NCI-H187 treated with DMSO at 0.1 percent for 48 hours (cell line): ENCODE measurements at regions not wholly inside any gene's neighbourhood (a gene's known extent, or its start where the extent isn't known, plus 50 kb on each side); places are given as distances from the start of the nearest gene placed in this dataset.
"Not testable (repeated sequence)": the region's sequence is repeated elsewhere in the genome, so short reads cannot be mapped to it uniquely, and the experiment has no call there.

Source experiments
- DNase-seq: peaks from one replicate; lab custom pipeline; 2025; lab: John Stamatoyannopoulos, UW

- no peak for DNase-seq
Observed at GRCh38 chr5:3484836-3485235, 110.8 kb upstream of the IRX1 start.

- no peak for DNase-seq
Observed at GRCh38 chr5:3481175-3481574, 114.5 kb upstream of the IRX1 start.

GRCh38 chr5:3475674-3476073 lies 120.0 kb upstream of the IRX1 start:
- no peak for DNase-seq

- DNase-seq, result no peak
Observed at GRCh38 chr5:3466392-3466791, 129.2 kb upstream of the IRX1 start.

- no peak for DNase-seq
Observed at GRCh38 chr5:3460416-3460815, 135.2 kb upstream of the IRX1 start.

GRCh38 chr5:3456121-3456681 lies 139.4 kb upstream of the IRX1 start:
- no peak for DNase-seq

- DNase-seq, result not testable (repeated sequence)
Observed at GRCh38 chr5:3454028-3454427, 141.6 kb upstream of the IRX1 start.

GRCh38 chr5:3452622-3453021 lies 143.0 kb upstream of the IRX1 start:
- no peak for DNase-seq

GRCh38 chr5:3451961-3452360 lies 143.7 kb upstream of the IRX1 start:
- no peak for DNase-seq

- no peak for DNase-seq
Observed at GRCh38 chr5:3449481-3449880, 146.2 kb upstream of the IRX1 start.

- DNase-seq, result no peak
Observed at GRCh38 chr5:3446410-3446809, 149.2 kb upstream of the IRX1 start.

- DNase-seq, result not testable (repeated sequence)
Observed at GRCh38 chr5:3445517-3445916, 150.1 kb upstream of the IRX1 start.

GRCh38 chr5:3432135-3432534 lies 163.5 kb upstream of the IRX1 start:
- no peak for DNase-seq

- DNase-seq, result no peak
Observed at GRCh38 chr5:3430691-3431090, 164.9 kb upstream of the IRX1 start.

- DNase-seq, result no peak
Observed at GRCh38 chr5:3429962-3430361, 165.7 kb upstream of the IRX1 start.

GRCh38 chr5:3428334-3428733 lies 167.3 kb upstream of the IRX1 start:
- no peak for DNase-seq

GRCh38 chr5:3424946-3425345 lies 170.7 kb upstream of the IRX1 start:
- no peak for DNase-seq

GRCh38 chr5:3417376-3417943 lies 178.2 kb upstream of the IRX1 start:
- DNase-seq, result no peak

- no peak for DNase-seq
Observed at GRCh38 chr5:3414371-3414770, 181.3 kb upstream of the IRX1 start.

GRCh38 chr5:3412146-3412545 lies 183.5 kb upstream of the IRX1 start:
- DNase-seq, result no peak

- DNase-seq, result no peak
Observed at GRCh38 chr5:3411363-3411762, 184.3 kb upstream of the IRX1 start.

- DNase-seq, result no peak
Observed at GRCh38 chr5:3401635-3402034, 194.0 kb upstream of the IRX1 start.

- no peak for DNase-seq
Observed at GRCh38 chr5:3400659-3401058, 195.0 kb upstream of the IRX1 start.

GRCh38 chr5:3394891-3395599 lies 200.6 kb upstream of the IRX1 start:
- no peak for DNase-seq
